ENCODE measurements at regions not wholly inside any gene's neighbourhood (a gene's known extent, or its start where the extent isn't known, plus 50 kb on each side); places are given as distances from the start of the nearest gene placed in this dataset.

DNA sequence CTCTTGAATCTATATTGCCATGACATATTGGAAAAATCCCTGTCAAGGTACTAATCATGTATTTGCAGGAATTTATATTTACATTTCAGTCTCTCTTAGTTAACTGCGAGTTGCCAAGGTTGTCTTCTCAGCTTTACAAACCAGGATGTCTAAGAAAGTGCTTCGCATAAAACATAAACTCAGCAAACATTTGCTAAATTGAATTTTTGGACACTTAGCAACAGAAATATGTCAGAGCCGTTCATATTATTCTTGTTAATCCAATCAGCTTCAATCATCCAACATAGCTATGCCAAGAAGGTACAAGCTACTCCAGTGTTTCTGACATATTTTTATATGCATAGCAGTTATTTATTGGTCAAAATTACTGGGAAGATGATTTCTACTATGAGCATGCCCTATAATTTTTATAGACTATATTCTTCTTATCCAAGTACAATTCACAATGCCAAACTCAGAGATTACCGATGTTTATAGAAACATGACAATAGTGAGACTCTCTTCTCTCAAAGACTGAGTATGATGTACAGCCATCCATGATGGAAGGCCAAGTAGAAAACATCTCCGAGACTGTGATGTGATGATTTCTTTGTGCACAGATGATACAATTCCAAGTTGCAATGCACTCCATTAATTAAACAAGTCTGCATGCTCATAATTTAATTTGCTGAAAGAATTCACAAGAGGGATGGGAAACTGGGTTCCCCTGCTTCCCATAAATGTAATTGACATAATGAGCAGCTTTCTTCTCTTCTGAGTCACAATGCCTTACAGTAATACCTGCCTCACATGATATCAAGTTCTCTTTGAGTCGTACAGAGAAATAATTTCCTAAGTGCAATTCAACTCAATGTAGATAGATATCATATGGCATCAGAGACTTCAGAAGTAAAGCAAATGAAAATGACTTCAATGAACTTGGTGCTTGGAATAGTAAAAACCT, 776.3 kb downstream of the EFNB2 start:
- no peak overlapping the region for H3K4me3 ChIP-seq
- TF ChIP-seq, protein P1, sequence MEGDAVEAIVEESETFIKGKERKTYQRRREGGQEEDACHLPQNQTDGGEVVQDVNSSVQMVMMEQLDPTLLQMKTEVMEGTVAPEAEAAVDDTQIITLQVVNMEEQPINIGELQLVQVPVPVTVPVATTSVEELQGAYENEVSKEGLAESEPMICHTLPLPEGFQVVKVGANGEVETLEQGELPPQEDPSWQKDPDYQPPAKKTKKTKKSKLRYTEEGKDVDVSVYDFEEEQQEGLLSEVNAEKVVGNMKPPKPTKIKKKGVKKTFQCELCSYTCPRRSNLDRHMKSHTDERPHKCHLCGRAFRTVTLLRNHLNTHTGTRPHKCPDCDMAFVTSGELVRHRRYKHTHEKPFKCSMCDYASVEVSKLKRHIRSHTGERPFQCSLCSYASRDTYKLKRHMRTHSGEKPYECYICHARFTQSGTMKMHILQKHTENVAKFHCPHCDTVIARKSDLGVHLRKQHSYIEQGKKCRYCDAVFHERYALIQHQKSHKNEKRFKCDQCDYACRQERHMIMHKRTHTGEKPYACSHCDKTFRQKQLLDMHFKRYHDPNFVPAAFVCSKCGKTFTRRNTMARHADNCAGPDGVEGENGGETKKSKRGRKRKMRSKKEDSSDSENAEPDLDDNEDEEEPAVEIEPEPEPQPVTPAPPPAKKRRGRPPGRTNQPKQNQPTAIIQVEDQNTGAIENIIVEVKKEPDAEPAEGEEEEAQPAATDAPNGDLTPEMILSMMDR (IDR thresholded peaks at IDR 0.05): no peak
- H3K9me3 ChIP-seq: no peaks in the 10 kb centered on the region
- H3K36me3 ChIP-seq: no peaks in the 10 kb centered on the region
- no peaks in the 10 kb centered on the region for H3K4me1 ChIP-seq
- no peak overlapping the region for H3K27ac ChIP-seq
- no peak for DNase-seq (ENCODE audit: low spot score in 2 of 2)
- H3K27me3 ChIP-seq: no peaks in the 10 kb centered on the region
- intact Hi-C loops (cut with DNase I): no loop called here

DNA sequence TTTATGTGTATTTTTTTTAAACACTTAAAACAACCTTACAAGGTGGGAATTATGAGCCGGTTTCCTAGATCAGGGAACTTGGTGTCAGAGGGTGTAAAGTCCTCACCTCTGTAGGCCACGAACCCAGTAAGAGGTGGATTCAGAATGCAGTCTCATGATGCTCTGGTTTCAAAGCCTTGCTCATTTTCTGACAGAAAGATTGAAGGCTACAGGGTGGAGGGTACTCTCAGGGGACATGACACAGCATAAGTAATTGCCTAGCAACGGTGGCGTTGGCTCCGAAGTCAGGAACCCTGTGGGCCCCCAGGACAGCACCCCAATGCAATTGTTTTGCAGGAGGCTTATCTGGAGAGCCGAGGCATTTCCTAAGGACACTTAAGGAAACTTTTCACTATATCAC, 794.7 kb downstream of the EFNB2 start:
- TF ChIP-seq, protein P1 (IDR thresholded peaks at IDR 0.05): no peak
- no peaks in the 10 kb centered on the region for H3K4me1 ChIP-seq
- H3K9me3 ChIP-seq: no peaks in the 10 kb centered on the region
- intact Hi-C loops (cut with DNase I): no loop called here
- DNase-seq (ENCODE audit: low spot score in 2 of 2): no peak
- no peak overlapping the region for H3K27ac ChIP-seq
- H3K27me3 ChIP-seq: no peaks in the 10 kb centered on the region
- H3K36me3 ChIP-seq: no peaks in the 10 kb centered on the region
- no peak overlapping the region for H3K4me3 ChIP-seq

DNA sequence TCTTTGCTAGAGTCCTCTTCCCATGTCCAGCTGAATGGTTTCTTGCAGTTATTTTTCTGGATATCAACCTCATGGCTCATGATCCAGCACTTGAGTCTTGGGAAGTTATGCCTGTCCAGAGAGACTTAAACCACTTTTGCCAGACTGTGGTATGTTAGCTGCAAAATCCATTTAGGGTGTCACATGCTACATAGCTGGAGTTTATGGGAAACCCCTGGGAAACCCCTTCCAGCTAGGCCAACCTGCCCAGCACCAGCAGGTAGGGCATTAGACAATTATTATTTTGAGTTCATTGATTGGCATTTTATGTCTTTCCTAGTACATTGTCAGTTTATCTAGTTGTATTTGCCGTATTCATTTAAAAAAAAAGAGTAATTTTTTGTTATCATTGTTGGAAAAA, 797.8 kb downstream of the EFNB2 start:
- Histone ChIP-seq H3K9me3 (no peaks in the 10 kb centered on the region), H3K27ac (no peak overlapping the region), H3K36me3 (no peaks in the 10 kb centered on the region), H3K4me1 (no peaks in the 10 kb centered on the region), H3K27me3 (no peaks in the 10 kb centered on the region), H3K4me3 (no peak overlapping the region)
- intact Hi-C loops (cut with DNase I): no loop called here
- TF ChIP-seq, protein P1 (IDR thresholded peaks at IDR 0.05): no peak
- no peak for DNase-seq (ENCODE audit: low spot score in 2 of 2)

DNA sequence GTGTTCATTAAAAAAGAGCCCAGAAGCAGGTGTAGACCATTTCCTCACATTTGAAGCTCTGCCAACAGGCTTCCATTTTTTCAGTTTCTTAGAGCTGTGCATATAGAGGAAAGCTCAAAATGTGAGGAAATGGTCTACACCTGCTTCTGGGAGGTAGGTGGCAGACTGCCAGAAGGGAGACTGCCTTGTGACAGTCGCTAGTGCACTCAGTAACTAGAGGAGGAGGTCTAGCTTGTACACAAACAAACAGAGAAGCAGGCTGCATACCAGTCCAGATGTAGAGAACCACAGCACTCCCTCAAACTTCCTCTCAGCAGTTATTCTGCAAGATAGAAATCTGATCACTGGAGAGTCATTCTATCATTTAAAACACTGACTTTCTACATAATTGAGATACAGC, 800.2 kb downstream of the EFNB2 start:
- no peaks in the 10 kb centered on the region for H3K27me3 ChIP-seq
- DNase-seq (ENCODE audit: low spot score in 2 of 2): no peak
- no peaks in the 10 kb centered on the region for H3K4me1 ChIP-seq
- TF ChIP-seq, protein P1 (IDR thresholded peaks at IDR 0.05): no peak
- intact Hi-C loops (cut with DNase I): no loop called here
- H3K27ac ChIP-seq: no peak overlapping the region
- H3K4me3 ChIP-seq: no peak overlapping the region
- no peaks in the 10 kb centered on the region for H3K36me3 ChIP-seq
- H3K9me3 ChIP-seq: no peaks in the 10 kb centered on the region

DNA sequence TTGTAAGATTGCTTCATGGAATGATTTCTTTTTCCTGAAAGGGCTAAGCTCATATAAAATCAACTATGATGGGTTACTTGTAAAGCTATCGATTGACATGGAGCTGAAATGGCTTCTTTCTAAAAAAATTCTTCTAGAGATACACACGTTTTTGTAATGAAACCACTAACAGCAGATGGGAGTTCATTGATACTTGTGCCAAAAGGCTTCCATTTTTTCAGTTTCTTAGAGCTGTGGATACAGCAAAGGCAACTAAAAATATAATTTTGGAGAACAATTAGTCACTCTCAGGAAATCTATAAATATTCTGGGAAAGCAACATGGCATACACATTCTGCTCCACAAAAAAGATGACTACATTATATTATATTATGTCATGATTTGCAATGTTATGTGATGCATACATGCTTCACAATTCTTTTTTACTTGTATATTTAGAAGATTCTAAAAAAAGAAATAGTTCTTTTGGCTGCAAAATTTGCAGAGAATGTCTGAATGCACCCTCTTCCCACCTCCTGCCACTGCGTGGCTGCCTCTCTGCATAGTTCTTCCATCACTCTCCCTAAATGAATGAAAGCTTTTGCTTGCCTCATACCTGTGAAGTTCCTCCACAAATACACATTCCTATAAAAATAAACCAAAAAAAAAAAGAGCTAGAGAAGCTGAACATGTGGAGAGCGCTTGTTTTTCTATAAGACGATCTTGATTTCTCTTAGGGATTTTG, 802.5 kb downstream of the EFNB2 start:
- Histone ChIP-seq H3K27me3 (no peaks in the 10 kb centered on the region), H3K27ac (no peak overlapping the region), H3K4me3 (no peak overlapping the region), H3K4me1 (no peaks in the 10 kb centered on the region), H3K36me3 (no peaks in the 10 kb centered on the region), H3K9me3 (no peaks in the 10 kb centered on the region)
- TF ChIP-seq, protein P1 (IDR thresholded peaks at IDR 0.05): no peak
- intact Hi-C loops (cut with DNase I): no loop called here
- no peak for DNase-seq (ENCODE audit: low spot score in 2 of 2)

Measured in ascending aorta (tissue), 2 donors.